Sigmoid colon (tissue), 6 donors: ENCODE measurements at regions not wholly inside any gene's neighbourhood (a gene's known extent, or its start where the extent isn't known, plus 50 kb on each side); places are given as distances from the start of the nearest gene placed in this dataset.

Experiments
- DNase-seq: peaks from one replicate; pipeline ENCODE4 v3.0.0-alpha.2; 2019
- H3K27ac ChIP-seq, 4 donors: fragments of 200-600 bp; sonication (generic); one replicate each; pipeline ENCODE4 v1.5.1; 2016 to 2019; ENCODE audit warnings: mild to moderate bottlenecking in 1 of 4
- H3K27me3 ChIP-seq, 3 donors: fragments of 200-600 bp; sonication (generic); one replicate each; pipeline ENCODE4 v1.5.1; 2019; ENCODE audit warnings: mild to moderate bottlenecking in 1 of 3
- H3K36me3 ChIP-seq, 4 donors: fragments of 200-600 bp; sonication (generic); one replicate each; pipeline ENCODE4 v1.5.1; 2016 to 2019
- H3K4me1 ChIP-seq, 4 donors: fragments of 200-600 bp; sonication (generic); one replicate each; pipeline ENCODE4 v1.5.1; 2017 to 2019
- H3K4me3 ChIP-seq, 4 donors: fragments of 200-600 bp; sonication (generic); one replicate each; pipeline ENCODE4 v1.5.1; 2017 to 2019; ENCODE audit warnings: mild to moderate bottlenecking in 2 of 4, moderate library complexity in 1 of 4
- H3K9me3 ChIP-seq, 4 donors: fragments of 200-600 bp in 3 of 4; sonication (generic) in 3 of 4; one replicate each; pipeline versions ENCODE4 v1.5.1 to v1.6.1; 2013 to 2019
- EP300 ChIP-seq, 4 donors: sonication (generic); formaldehyde crosslinking; IDR thresholded peaks; one replicate each; pipeline ENCODE4 v1.6.1; 2017; ENCODE audit warnings: antibody characterized with exemption in 4 of 4
- POLR2A ChIP-seq, 2 donors: fragments of 450-650 bp; IDR thresholded peaks; one replicate each; pipeline ENCODE4 v1.6.1; 2016; ENCODE audit warnings: antibody characterized with exemption in 2 of 2, mild to moderate bottlenecking in 2 of 2, moderate library complexity in 2 of 2
- POLR2AphosphoS5 ChIP-seq, 4 donors: sonication (generic); formaldehyde crosslinking; IDR thresholded peaks; one replicate each; pipeline ENCODE4 v1.6.1; 2017; ENCODE audit warnings: antibody characterized with exemption in 4 of 4
- WGBS, 2 donors: extraction: QIAGEN DNeasy Blood & Tissue Kit; methylation state at CpG; one replicate each; pipeline ENCODE4 v1.1.7; 2013; 5-methylcytosine and 5-hydroxymethylcytosine counted together
- intact Hi-C: fragments of 100-400 bp; cut with DNase I; formaldehyde crosslinking; loops from one replicate; pipeline ENCODE4 v1.15.1; 2023
- TF ChIP-seq, protein P1 (sequence below), 4 experiments: fragments of 450-650 bp in 3 of 4; fragments of 200-600 bp in 1 of 4; IDR thresholded peaks; one replicate each; pipeline ENCODE4 v1.5.1; 2016 to 2019; ENCODE audit warnings: antibody characterized with exemption in 4 of 4, mild to moderate bottlenecking in 3 of 4, moderate library complexity in 2 of 4
- donor health status: healthy with polysubstance abuse.
- donor health status: healthy.

DNA sequence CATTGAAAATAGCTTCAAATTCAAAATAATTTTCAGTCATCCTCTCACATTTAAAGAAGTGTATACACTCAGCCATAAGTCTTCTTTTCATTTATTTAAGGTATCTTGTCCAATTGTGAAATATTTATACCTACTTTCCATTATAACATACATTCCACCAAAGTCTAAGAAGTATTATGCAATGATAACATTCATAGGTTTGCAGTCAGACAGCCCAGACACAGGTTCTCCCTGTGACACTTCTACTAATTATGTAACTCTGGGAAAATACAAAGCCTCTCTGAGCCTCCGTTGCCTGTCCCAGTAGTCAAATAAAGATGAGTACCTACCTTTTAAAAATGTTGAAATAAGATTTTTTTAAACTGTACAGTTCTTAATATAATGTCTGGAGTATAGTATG, 320.9 kb upstream of the RPS23 start:
- Histone ChIP-seq H3K27me3 (no peaks in the 10 kb centered on the region), H3K4me3 (no peak overlapping the region), H3K4me1 (no peaks in the 10 kb centered on the region), H3K9me3 (no peaks in the 10 kb centered on the region), H3K36me3 (no peaks in the 10 kb centered on the region), H3K27ac (no peak overlapping the region)
- 93 to 97% methylated on average over 1 of the region's 1 CpG for WGBS, 2 donors
- no peak for DNase-seq
- TF ChIP-seq POLR2A (IDR thresholded peaks at IDR 0.05) (no peak), EP300 (IDR thresholded peaks at IDR 0.05) (no peak), POLR2AphosphoS5 (IDR thresholded peaks at IDR 0.05) (no peak)
- TF ChIP-seq, protein P1, sequence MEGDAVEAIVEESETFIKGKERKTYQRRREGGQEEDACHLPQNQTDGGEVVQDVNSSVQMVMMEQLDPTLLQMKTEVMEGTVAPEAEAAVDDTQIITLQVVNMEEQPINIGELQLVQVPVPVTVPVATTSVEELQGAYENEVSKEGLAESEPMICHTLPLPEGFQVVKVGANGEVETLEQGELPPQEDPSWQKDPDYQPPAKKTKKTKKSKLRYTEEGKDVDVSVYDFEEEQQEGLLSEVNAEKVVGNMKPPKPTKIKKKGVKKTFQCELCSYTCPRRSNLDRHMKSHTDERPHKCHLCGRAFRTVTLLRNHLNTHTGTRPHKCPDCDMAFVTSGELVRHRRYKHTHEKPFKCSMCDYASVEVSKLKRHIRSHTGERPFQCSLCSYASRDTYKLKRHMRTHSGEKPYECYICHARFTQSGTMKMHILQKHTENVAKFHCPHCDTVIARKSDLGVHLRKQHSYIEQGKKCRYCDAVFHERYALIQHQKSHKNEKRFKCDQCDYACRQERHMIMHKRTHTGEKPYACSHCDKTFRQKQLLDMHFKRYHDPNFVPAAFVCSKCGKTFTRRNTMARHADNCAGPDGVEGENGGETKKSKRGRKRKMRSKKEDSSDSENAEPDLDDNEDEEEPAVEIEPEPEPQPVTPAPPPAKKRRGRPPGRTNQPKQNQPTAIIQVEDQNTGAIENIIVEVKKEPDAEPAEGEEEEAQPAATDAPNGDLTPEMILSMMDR (IDR thresholded peaks at IDR 0.05), result no peak
- intact Hi-C loops, result no loop called here

DNA sequence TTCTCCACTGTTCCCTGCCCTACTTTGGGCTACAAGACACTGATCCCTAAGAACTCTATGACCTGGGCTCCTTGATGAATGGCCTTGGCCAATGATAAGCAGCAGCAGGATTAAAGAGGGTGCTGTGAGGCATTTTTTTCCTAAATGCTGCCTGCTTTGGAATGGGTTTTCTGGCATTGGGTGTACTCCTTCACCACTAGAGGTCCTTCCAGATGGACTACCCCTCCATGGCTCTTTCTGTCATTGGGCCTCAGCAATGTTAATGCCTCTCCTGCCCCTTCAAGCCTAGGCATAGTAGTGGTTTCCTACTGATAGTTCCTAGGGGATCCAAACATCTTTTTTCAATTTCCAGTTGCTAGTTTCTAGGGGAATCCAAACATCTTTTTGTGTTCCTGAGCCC, 319.3 kb upstream of the RPS23 start:
- Histone ChIP-seq H3K27ac (no peak overlapping the region), H3K9me3 (no peaks in the 10 kb centered on the region), H3K4me1 (no peaks in the 10 kb centered on the region), H3K4me3 (no peak overlapping the region), H3K36me3 (no peaks in the 10 kb centered on the region), H3K27me3 (no peaks in the 10 kb centered on the region)
- intact Hi-C loops, result no loop called here
- DNase-seq, result no peak
- TF ChIP-seq EP300 (IDR thresholded peaks at IDR 0.05) (no peak), POLR2AphosphoS5 (IDR thresholded peaks at IDR 0.05) (no peak), POLR2A (IDR thresholded peaks at IDR 0.05) (no peak)
- TF ChIP-seq, protein P1 (IDR thresholded peaks at IDR 0.05), result no peak

DNA sequence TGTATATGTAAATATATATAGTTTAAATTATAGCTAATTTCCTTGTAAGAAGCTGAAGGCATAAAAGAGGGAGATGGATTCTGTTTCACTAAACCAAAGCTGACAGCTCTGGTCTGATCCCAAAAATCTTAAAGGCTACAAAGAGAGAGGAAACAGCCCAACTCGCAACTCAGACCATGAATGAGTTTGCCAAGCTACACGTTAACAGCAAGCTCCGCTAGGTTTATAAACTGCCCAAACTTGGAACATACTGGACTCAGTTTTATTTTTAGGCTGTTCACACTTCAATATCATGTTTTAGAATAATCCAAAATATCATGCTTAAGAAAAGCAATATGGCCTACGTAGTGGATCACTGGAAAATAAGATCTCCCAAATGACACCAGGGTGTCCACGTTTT, 318.3 kb upstream of the RPS23 start:
- no peaks in the 10 kb centered on the region for H3K36me3 ChIP-seq
- no peak overlapping the region for H3K27ac ChIP-seq
- WGBS, 2 donors, result 90 to 92% methylated on average over 5 of the region's 5 CpGs
- no peaks in the 10 kb centered on the region for H3K4me1 ChIP-seq
- no peak for DNase-seq
- H3K9me3 ChIP-seq, result no peaks in the 10 kb centered on the region
- H3K27me3 ChIP-seq, result no peaks in the 10 kb centered on the region
- intact Hi-C loops, result no loop called here
- H3K4me3 ChIP-seq, result no peak overlapping the region
- TF ChIP-seq EP300 (IDR thresholded peaks at IDR 0.05), result no peak
- no peak for TF ChIP-seq POLR2AphosphoS5 (IDR thresholded peaks at IDR 0.05)
- TF ChIP-seq, protein P1 (IDR thresholded peaks at IDR 0.05), result no peak
- no peak for TF ChIP-seq POLR2A (IDR thresholded peaks at IDR 0.05)

DNA sequence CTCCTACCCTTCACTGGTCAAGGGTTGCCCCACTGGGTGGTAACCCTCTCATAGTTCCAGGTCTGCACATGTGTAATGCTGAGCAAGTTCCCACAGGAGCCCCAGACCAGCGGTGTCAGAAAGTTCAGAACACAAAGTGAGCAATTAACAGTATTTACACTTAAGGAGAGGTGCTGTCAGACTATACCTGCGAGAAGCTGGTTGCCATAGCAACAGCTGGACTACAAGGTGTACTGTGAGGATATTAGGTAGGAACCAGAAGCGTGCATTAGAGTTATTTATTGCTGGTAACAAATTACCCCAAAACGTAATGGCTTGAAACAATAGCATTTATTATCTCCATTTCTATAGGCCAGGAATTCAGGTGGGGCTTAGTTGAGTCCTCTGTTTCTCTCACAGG, 317.0 kb upstream of the RPS23 start:
- TF ChIP-seq POLR2AphosphoS5 (IDR thresholded peaks at IDR 0.05) (no peak), EP300 (IDR thresholded peaks at IDR 0.05) (no peak), POLR2A (IDR thresholded peaks at IDR 0.05) (no peak)
- TF ChIP-seq, protein P1 (IDR thresholded peaks at IDR 0.05), result no peak
- Histone ChIP-seq H3K9me3 (no peaks in the 10 kb centered on the region), H3K27me3 (no peaks in the 10 kb centered on the region), H3K27ac (no peak overlapping the region), H3K36me3 (no peaks in the 10 kb centered on the region), H3K4me1 (no peaks in the 10 kb centered on the region), H3K4me3 (no peak overlapping the region)
- DNase-seq, result no peak
- 17 to 71% methylated on average over 4 of the region's 4 CpGs for WGBS, 2 donors
- intact Hi-C loops, result no loop called here

DNA sequence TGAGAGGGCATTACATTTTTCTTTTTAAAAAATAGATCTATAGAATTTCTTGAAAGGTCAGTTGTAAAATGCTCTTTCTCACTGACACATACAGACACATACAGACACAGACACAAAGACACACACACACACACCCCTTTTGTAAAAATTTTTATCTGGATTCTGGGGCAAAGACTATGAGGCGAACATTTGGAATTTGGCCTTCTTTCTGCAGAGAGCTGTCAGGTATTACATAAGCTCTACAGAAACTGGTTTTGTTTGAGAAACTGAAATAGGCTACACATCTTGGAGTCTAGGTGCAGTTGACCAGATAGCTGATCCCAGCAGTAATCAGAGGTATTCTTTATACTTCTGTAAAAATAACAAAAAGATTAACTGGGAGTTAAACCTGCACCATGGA, 315.9 kb upstream of the RPS23 start:
- intact Hi-C loops, result no loop called here
- Histone ChIP-seq H3K9me3 (no peaks in the 10 kb centered on the region), H3K36me3 (no peaks in the 10 kb centered on the region), H3K4me3 (no peak overlapping the region), H3K27ac (no peak overlapping the region), H3K4me1 (no peaks in the 10 kb centered on the region), H3K27me3 (no peaks in the 10 kb centered on the region)
- TF ChIP-seq EP300 (IDR thresholded peaks at IDR 0.05), result no peak
- no peak for TF ChIP-seq POLR2A (IDR thresholded peaks at IDR 0.05)
- TF ChIP-seq, protein P1 (IDR thresholded peaks at IDR 0.05), result no peak
- TF ChIP-seq POLR2AphosphoS5 (IDR thresholded peaks at IDR 0.05), result no peak
- WGBS, 2 donors, result 23 to 76% methylated on average over 1 of the region's 1 CpG
- no peak for DNase-seq
